GM21723 (cell line): ENCODE measurements at regions not wholly inside any gene's neighbourhood (a gene's known extent, or its start where the extent isn't known, plus 50 kb on each side); places are given as distances from the start of the nearest gene placed in this dataset.

ENCODE experiments used
- ATAC-seq: cut with Tn5 transposase; IDR thresholded peaks from one replicate; pipeline ENCODE4 v1.9.1; 2021; ENCODE audit warnings: mild to moderate bottlenecking, moderate library complexity; ENCODE audit not compliant: unreplicated experiment

GRCh38 chr12:4223273-4223845, 50.2 kb upstream of the CCND2 start:
- no peak for ATAC-seq

- no peak for ATAC-seq
Observed at GRCh38 chr12:4221258-4221620, 52.3 kb upstream of the CCND2 start.

- ATAC-seq: no peak
Observed at GRCh38 chr12:4220536-4221257, 52.9 kb upstream of the CCND2 start.

- no peak for ATAC-seq
Observed at GRCh38 chr12:4217091-4217490, 56.5 kb upstream of the CCND2 start.

- peak; percentile 15 for ATAC-seq
Observed at GRCh38 chr12:4216187-4216927, 57.2 kb upstream of the CCND2 start.

- peak; percentile 73 for ATAC-seq
Observed at GRCh38 chr12:4215229-4216186, 58.1 kb upstream of the CCND2 start.

- ATAC-seq: peak; percentile 9
Observed at GRCh38 chr12:4214877-4215228, 58.7 kb upstream of the CCND2 start.

- ATAC-seq: no peak
Observed at GRCh38 chr12:4213471-4213870, 60.1 kb upstream of the CCND2 start.

GRCh38 chr12:4212845-4213244, 60.7 kb upstream of the CCND2 start:
- no peak for ATAC-seq

- no peak for ATAC-seq
Observed at GRCh38 chr12:4211372-4211771, 62.2 kb upstream of the CCND2 start.

- ATAC-seq: no peak
Observed at GRCh38 chr12:4210183-4210582, 63.4 kb upstream of the CCND2 start.

GRCh38 chr12:4206470-4206869, 67.1 kb upstream of the CCND2 start:
- no peak for ATAC-seq

- ATAC-seq: no peak
Observed at GRCh38 chr12:4203772-4204376, 69.7 kb upstream of the CCND2 start.

- ATAC-seq: no peak
Observed at GRCh38 chr12:4202918-4203317, 70.6 kb upstream of the CCND2 start.

- ATAC-seq: no peak
Observed at GRCh38 chr12:4202487-4202886, 71.1 kb upstream of the CCND2 start.

GRCh38 chr12:4201333-4202100, 72.0 kb upstream of the CCND2 start:
- ATAC-seq: no peak

GRCh38 chr12:4197922-4198763, 75.4 kb upstream of the CCND2 start:
- ATAC-seq: no peak

GRCh38 chr12:4196805-4197420, 76.6 kb upstream of the CCND2 start:
- ATAC-seq: no peak

- ATAC-seq: no peak
Observed at GRCh38 chr12:4194668-4195067, 78.9 kb upstream of the CCND2 start.
